ENCODE measurements at regions not wholly inside any gene's neighbourhood (a gene's known extent, or its start where the extent isn't known, plus 50 kb on each side); places are given as distances from the start of the nearest gene placed in this dataset.

- H3K4me1 Mint-ChIP-seq = peaks cover 4% of the 10 kb centered on the region
- no peaks in the 10 kb centered on the region for H3K27me3 Mint-ChIP-seq
- intact Hi-C loops (cut with micrococcal nuclease) = no loop called here
- peaks cover 6% of the 10 kb centered on the region for H3K36me3 Mint-ChIP-seq (ENCODE audit: low read depth)
- H3K9me3 Mint-ChIP-seq = peaks cover 9% of the 10 kb centered on the region
- H3K27ac Mint-ChIP-seq = no peak overlapping the region
- no peak for DNase-seq
- no peak overlapping the region for H3K4me3 Mint-ChIP-seq
Measured at GRCh38 chr19:28330831-28331230, 882.1 kb downstream of the UQCRFS1 start.

GRCh38 chr19:28329429-28329828, 883.5 kb downstream of the UQCRFS1 start:
- no peak for DNase-seq
- no peaks in the 10 kb centered on the region for H3K27me3 Mint-ChIP-seq
- peaks cover 8% of the 10 kb centered on the region for H3K4me1 Mint-ChIP-seq
- H3K9me3 Mint-ChIP-seq = peaks cover 9% of the 10 kb centered on the region
- no peak overlapping the region for H3K27ac Mint-ChIP-seq
- H3K4me3 Mint-ChIP-seq = no peak overlapping the region
- peaks cover 6% of the 10 kb centered on the region for H3K36me3 Mint-ChIP-seq (ENCODE audit: low read depth)
- intact Hi-C loops (cut with micrococcal nuclease) = no loop called here

GRCh38 chr19:28327905-28328304, 885.0 kb downstream of the UQCRFS1 start:
- Mint-ChIP-seq H3K4me3 (no peak overlapping the region), H3K27me3 (no peaks in the 10 kb centered on the region), H3K9me3 (peaks cover 3% of the 10 kb centered on the region), H3K36me3 (ENCODE audit: low read depth) (peaks cover 6% of the 10 kb centered on the region), H3K27ac (no peak overlapping the region), H3K4me1 (peaks cover 8% of the 10 kb centered on the region)
- no peak for DNase-seq
- intact Hi-C loops (cut with micrococcal nuclease) = no loop called here

DNA sequence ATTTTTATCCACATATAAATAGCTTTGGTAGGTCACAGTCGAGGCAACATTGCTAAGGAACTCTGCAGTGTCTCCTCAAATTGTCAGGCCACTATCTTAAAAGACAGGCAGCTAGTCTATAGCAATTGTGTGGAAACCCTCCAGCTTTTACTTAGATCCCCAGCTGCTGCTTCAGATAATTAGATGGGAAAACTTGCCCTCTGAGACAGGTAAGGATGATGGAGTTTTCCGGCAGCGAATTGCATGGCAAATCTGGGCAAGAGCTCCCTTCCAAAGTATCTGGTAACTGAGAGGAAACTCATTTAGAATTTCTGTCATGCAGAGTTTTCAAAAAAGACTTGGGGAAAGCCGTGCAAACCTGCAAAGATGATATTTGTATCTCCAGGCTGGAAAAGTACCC, 886.2 kb downstream of the UQCRFS1 start:
- intact Hi-C loops (cut with micrococcal nuclease) = no loop called here
- no peak for DNase-seq
- Mint-ChIP-seq H3K9me3 (peaks cover 3% of the 10 kb centered on the region), H3K36me3 (ENCODE audit: low read depth) (peaks cover 2% of the 10 kb centered on the region), H3K27ac (no peak overlapping the region), H3K27me3 (no peaks in the 10 kb centered on the region), H3K4me3 (no peak overlapping the region), H3K4me1 (peaks cover 12% of the 10 kb centered on the region)

- intact Hi-C loops (cut with micrococcal nuclease) = loop anchor here (1.0 kb wide), 2 partner anchors 82 to 358 kb away; no protein-coding TSS in a partner anchor
- no peak for DNase-seq
- H3K4me3 Mint-ChIP-seq = no peak overlapping the region
- H3K36me3 Mint-ChIP-seq (ENCODE audit: low read depth) = no peaks in the 10 kb centered on the region
- H3K27me3 Mint-ChIP-seq = no peaks in the 10 kb centered on the region
- H3K9me3 Mint-ChIP-seq = no peaks in the 10 kb centered on the region
- H3K4me1 Mint-ChIP-seq = peaks cover 12% of the 10 kb centered on the region
- no peak overlapping the region for H3K27ac Mint-ChIP-seq
Measured at GRCh38 chr19:28324275-28325060, 888.5 kb downstream of the UQCRFS1 start.

DNA sequence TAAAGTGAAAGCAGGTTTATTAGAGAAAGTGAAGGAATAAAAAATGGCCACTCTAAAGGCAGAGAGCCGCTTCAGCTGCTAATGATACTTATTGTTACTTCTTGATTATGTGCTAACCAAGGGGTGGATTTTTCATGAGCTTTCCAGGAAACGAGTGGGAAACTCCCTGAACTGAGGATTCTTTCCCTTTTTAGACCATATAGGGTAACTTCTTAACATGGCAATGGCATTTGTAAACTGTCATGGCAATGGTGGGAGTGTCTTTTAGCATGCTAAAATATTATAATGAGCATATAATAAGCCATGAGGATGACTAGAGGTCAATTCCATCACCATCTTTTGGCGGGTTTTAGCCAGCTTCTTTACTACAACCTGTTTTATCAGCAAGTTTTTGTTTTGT, 890.0 kb downstream of the UQCRFS1 start:
- intact Hi-C loops (cut with micrococcal nuclease) = no loop called here
- Mint-ChIP-seq H3K9me3 (no peaks in the 10 kb centered on the region), H3K27ac (no peak overlapping the region)

GRCh38 chr19:28322491-28322890, 890.5 kb downstream of the UQCRFS1 start:
- Mint-ChIP-seq H3K9me3 (no peaks in the 10 kb centered on the region), H3K4me3 (no peak overlapping the region), H3K4me1 (peaks cover 15% of the 10 kb centered on the region), H3K36me3 (ENCODE audit: low read depth) (no peaks in the 10 kb centered on the region), H3K27me3 (no peaks in the 10 kb centered on the region), H3K27ac (no peak overlapping the region)
- intact Hi-C loops (cut with micrococcal nuclease) = no loop called here
- DNase-seq = no peak

More for the DNA sequence above, 890.0 kb downstream of the UQCRFS1 start:
- Mint-ChIP-seq H3K36me3 (ENCODE audit: low read depth) (no peaks in the 10 kb centered on the region), H3K27me3 (no peaks in the 10 kb centered on the region), H3K4me3 (no peak overlapping the region), H3K4me1 (peaks cover 15% of the 10 kb centered on the region)
- DNase-seq = no peak

GRCh38 chr19:28319918-28320317, 893.0 kb downstream of the UQCRFS1 start:
- H3K9me3 Mint-ChIP-seq = no peaks in the 10 kb centered on the region
- H3K36me3 Mint-ChIP-seq (ENCODE audit: low read depth) = no peaks in the 10 kb centered on the region
- H3K27ac Mint-ChIP-seq = no peak overlapping the region
- no peaks in the 10 kb centered on the region for H3K27me3 Mint-ChIP-seq
- intact Hi-C loops (cut with micrococcal nuclease) = no loop called here
- no peak for DNase-seq
- no peak overlapping the region for H3K4me3 Mint-ChIP-seq
- peaks cover 8% of the 10 kb centered on the region for H3K4me1 Mint-ChIP-seq

DNA sequence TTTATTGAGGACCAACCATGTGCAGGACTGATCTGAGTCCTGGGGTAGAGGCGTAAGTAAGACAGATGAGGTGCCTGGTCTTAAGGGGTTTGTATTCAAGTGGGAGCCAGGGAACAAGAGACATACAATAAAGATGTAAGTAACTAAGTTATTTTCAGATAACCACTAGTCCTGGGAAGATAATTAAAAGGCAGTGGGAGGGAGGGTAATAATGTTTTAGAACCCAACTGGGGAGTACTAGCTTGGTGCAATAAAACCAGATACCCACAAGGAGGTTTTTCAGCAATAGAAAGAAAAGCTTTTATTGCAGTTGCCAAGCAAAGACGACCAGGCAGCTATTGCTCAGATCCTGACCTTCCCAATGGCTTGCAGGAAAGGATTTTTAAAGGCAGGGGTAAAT, 893.7 kb downstream of the UQCRFS1 start:
- no peak overlapping the region for H3K4me3 Mint-ChIP-seq
- intact Hi-C loops (cut with micrococcal nuclease) = no loop called here
- H3K9me3 Mint-ChIP-seq = no peaks in the 10 kb centered on the region
- no peak overlapping the region for H3K27ac Mint-ChIP-seq
- no peak for DNase-seq
- H3K4me1 Mint-ChIP-seq = peaks cover 8% of the 10 kb centered on the region
- no peaks in the 10 kb centered on the region for H3K27me3 Mint-ChIP-seq
- H3K36me3 Mint-ChIP-seq (ENCODE audit: low read depth) = no peaks in the 10 kb centered on the region

- intact Hi-C loops (cut with micrococcal nuclease) = no loop called here
- Mint-ChIP-seq H3K36me3 (ENCODE audit: low read depth) (no peaks in the 10 kb centered on the region), H3K27ac (no peak overlapping the region), H3K27me3 (no peaks in the 10 kb centered on the region), H3K4me3 (no peak overlapping the region), H3K4me1 (peaks cover 8% of the 10 kb centered on the region), H3K9me3 (no peaks in the 10 kb centered on the region)
- DNase-seq = no peak
Measured at GRCh38 chr19:28318469-28319179, 894.3 kb downstream of the UQCRFS1 start.

GRCh38 chr19:28316464-28316863, 896.5 kb downstream of the UQCRFS1 start:
- intact Hi-C loops (cut with micrococcal nuclease) = no loop called here
- no peak for DNase-seq
- no peak overlapping the region for H3K4me3 Mint-ChIP-seq
- no peak overlapping the region for H3K27ac Mint-ChIP-seq
- peaks cover 4% of the 10 kb centered on the region for H3K4me1 Mint-ChIP-seq
- H3K9me3 Mint-ChIP-seq = no peaks in the 10 kb centered on the region
- H3K36me3 Mint-ChIP-seq (ENCODE audit: low read depth) = no peaks in the 10 kb centered on the region
- H3K27me3 Mint-ChIP-seq = no peaks in the 10 kb centered on the region

GRCh38 chr19:28314756-28315155, 898.2 kb downstream of the UQCRFS1 start:
- H3K27ac Mint-ChIP-seq = no peak overlapping the region
- H3K27me3 Mint-ChIP-seq = no peaks in the 10 kb centered on the region
- intact Hi-C loops (cut with micrococcal nuclease) = no loop called here
- no peak for DNase-seq
- H3K4me3 Mint-ChIP-seq = no peak overlapping the region
- no peaks in the 10 kb centered on the region for H3K36me3 Mint-ChIP-seq (ENCODE audit: low read depth)
- peaks cover 4% of the 10 kb centered on the region for H3K4me1 Mint-ChIP-seq
- H3K9me3 Mint-ChIP-seq = no peaks in the 10 kb centered on the region

DNA sequence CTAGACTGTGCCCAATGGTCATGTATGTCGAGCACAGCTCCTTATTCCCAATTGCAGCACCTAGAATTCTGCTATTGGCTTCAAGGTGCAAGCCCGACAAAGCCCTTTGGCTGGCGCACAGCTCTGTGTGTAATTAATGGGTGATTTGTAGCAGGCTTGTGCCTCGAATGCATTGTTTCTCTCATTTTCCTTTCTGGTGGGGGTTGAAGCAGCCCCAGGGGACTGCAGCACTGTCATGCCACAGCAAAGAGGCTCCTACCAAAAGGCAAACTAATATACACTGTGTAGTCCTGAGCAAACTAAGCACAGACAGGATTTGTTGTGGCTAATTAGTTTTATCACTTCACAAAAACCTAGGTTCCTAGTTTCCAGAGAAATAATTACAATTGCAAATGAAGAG, 898.7 kb downstream of the UQCRFS1 start:
- Mint-ChIP-seq H3K36me3 (ENCODE audit: low read depth) (no peaks in the 10 kb centered on the region), H3K27me3 (no peaks in the 10 kb centered on the region)
- no peak for DNase-seq

GRCh38 chr19:28313633-28314032, 899.3 kb downstream of the UQCRFS1 start:
- no peak overlapping the region for H3K4me3 Mint-ChIP-seq
- H3K27ac Mint-ChIP-seq = no peak overlapping the region
- intact Hi-C loops (cut with micrococcal nuclease) = no loop called here
- H3K9me3 Mint-ChIP-seq = no peaks in the 10 kb centered on the region
- DNase-seq = no peak
- H3K4me1 Mint-ChIP-seq = no peaks in the 10 kb centered on the region
- no peaks in the 10 kb centered on the region for H3K27me3 Mint-ChIP-seq
- H3K36me3 Mint-ChIP-seq (ENCODE audit: low read depth) = no peaks in the 10 kb centered on the region

More for the DNA sequence above, 898.7 kb downstream of the UQCRFS1 start:
- H3K27ac Mint-ChIP-seq = no peak overlapping the region
- peaks cover 4% of the 10 kb centered on the region for H3K4me1 Mint-ChIP-seq
- intact Hi-C loops (cut with micrococcal nuclease) = no loop called here
- no peaks in the 10 kb centered on the region for H3K9me3 Mint-ChIP-seq
- no peak overlapping the region for H3K4me3 Mint-ChIP-seq

Measured in activated CD4-positive, alpha-beta T cell treated with anti-CD3 and anti-CD28 coated beads, Interleukin-2, amount 10 ng/mL, durations not matched to agents 24 days and 14 days (primary cell).